ENCODE measurements at regions not wholly inside any gene's neighbourhood (a gene's known extent, or its start where the extent isn't known, plus 50 kb on each side); places are given as distances from the start of the nearest gene placed in this dataset.
A peak's percentile ranks its signal among the peaks of the same experiment; 100 is the strongest.

DNA sequence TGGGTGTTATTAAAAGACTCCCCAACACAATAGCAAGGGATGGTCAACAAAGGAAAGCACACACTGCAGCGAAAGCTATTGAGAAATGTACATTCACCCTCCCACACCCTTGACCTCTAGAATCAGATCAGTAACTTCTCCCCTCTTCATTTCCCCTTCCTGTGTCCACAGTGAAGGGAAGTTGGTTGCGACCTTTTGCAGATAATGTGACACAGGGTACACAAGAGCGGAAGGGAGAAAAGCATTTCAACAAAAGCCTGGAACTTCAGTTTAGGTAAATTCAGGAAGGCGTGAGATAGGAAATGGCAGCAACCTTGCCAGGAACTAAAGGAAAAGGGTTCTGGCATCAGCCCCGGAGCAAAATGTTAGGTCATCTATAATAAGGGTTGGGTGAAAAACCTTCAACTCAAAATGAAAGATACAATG is 899.8 kb downstream of the MCTP2 start:
- no peak for DNase-seq (ENCODE audit: unreplicated experiment)
- Mint-ChIP-seq H3K27me3 (ENCODE audit: insufficient read depth, unreplicated experiment) (no peaks in the 10 kb centered on the region), H3K36me3 (ENCODE audit: insufficient read depth, unreplicated experiment) (no peaks in the 10 kb centered on the region), H3K4me3 (ENCODE audit: unreplicated experiment) (no peak overlapping the region), H3K27ac (ENCODE audit: low read depth, unreplicated experiment) (no peak overlapping the region), H3K4me1 (ENCODE audit: insufficient read depth, unreplicated experiment) (no peaks in the 10 kb centered on the region), H3K9me3 (ENCODE audit: unreplicated experiment) (no peaks in the 10 kb centered on the region)
- TF ChIP-seq, protein P1, sequence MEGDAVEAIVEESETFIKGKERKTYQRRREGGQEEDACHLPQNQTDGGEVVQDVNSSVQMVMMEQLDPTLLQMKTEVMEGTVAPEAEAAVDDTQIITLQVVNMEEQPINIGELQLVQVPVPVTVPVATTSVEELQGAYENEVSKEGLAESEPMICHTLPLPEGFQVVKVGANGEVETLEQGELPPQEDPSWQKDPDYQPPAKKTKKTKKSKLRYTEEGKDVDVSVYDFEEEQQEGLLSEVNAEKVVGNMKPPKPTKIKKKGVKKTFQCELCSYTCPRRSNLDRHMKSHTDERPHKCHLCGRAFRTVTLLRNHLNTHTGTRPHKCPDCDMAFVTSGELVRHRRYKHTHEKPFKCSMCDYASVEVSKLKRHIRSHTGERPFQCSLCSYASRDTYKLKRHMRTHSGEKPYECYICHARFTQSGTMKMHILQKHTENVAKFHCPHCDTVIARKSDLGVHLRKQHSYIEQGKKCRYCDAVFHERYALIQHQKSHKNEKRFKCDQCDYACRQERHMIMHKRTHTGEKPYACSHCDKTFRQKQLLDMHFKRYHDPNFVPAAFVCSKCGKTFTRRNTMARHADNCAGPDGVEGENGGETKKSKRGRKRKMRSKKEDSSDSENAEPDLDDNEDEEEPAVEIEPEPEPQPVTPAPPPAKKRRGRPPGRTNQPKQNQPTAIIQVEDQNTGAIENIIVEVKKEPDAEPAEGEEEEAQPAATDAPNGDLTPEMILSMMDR (IDR thresholded peaks at IDR 0.05; ENCODE audit: unreplicated experiment), result no peak
- POLR2A ChIA-PET, result no interaction called here
- CTCF ChIA-PET, result interaction anchor here (0.7 kb wide), 1 partner anchor 194 kb away, joined by 3 read pairs; no protein-coding TSS in a partner anchor
- intact Hi-C loops (cut with micrococcal nuclease), result no loop called here
- BruUV-seq (replicated peaks), result no TSS peak

DNA sequence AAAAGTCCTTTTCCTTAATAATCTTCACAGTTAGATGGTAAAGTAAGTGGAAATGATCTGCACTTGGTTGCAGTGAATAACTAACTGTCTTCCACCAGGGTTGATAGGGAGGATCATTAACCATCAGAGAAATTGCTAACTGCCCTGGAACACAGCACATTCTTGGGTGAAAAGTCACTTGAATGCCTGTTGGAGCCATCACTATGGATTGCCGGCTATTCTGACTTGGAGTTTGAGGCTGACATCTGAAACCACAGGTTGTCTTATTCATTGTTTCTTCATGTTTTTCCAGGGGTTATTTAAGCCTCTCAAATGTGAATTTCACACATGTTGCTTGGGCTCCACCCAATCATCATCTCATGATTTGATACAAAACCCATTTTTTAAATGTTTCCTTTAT is 901.4 kb downstream of the MCTP2 start:
- intact Hi-C loops (cut with micrococcal nuclease), result no loop called here
- H3K27me3 Mint-ChIP-seq (ENCODE audit: insufficient read depth, unreplicated experiment), result no peaks in the 10 kb centered on the region
- DNase-seq (ENCODE audit: unreplicated experiment), result peak; percentile 12
- H3K27ac Mint-ChIP-seq (ENCODE audit: low read depth, unreplicated experiment), result no peak overlapping the region
- H3K9me3 Mint-ChIP-seq (ENCODE audit: unreplicated experiment), result no peaks in the 10 kb centered on the region
- H3K36me3 Mint-ChIP-seq (ENCODE audit: insufficient read depth, unreplicated experiment), result no peaks in the 10 kb centered on the region
- no TSS peak for BruUV-seq (replicated peaks)
- H3K4me1 Mint-ChIP-seq (ENCODE audit: insufficient read depth, unreplicated experiment), result no peaks in the 10 kb centered on the region
- CTCF ChIA-PET, result no interaction called here
- POLR2A ChIA-PET, result no interaction called here
- H3K4me3 Mint-ChIP-seq (ENCODE audit: unreplicated experiment), result no peak overlapping the region
- TF ChIP-seq, protein P1 (IDR thresholded peaks at IDR 0.05; ENCODE audit: unreplicated experiment), result no peak

DNA sequence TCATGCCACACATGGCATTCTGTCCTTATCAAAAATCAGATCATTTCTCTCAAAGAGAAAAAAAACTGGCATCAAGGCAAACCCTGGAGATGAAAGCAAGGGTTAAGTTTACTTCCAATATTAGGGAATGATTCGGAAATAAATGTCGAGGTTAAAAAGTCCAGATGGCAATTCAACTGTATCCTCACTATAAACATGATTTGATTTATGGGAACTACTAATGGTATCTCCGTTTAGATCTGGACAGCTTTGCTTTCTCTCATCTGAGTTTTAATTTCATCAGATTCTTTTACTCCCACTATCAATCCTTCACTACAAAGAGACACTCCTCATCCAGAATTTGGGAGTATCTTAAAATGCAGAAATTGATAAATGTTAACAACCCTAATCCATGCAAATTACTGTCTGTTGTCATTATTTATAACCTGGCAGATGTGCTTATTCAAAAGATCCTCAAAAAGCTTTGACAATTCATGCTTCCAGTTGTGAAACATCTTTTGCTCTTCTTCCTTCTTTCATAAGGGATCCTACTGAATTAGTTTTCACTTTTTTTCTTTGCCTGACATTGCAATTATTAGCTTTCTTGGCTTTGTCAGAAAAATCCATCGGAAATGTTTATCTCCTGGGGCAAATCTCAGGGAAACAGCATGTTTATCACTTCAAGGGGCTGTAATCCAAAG is 903.2 kb downstream of the MCTP2 start:
- H3K27ac Mint-ChIP-seq (ENCODE audit: low read depth, unreplicated experiment), result no peak overlapping the region
- no peak for DNase-seq (ENCODE audit: unreplicated experiment)
- no TSS peak for BruUV-seq (replicated peaks)
- no peaks in the 10 kb centered on the region for H3K27me3 Mint-ChIP-seq (ENCODE audit: insufficient read depth, unreplicated experiment)
- H3K36me3 Mint-ChIP-seq (ENCODE audit: insufficient read depth, unreplicated experiment), result no peaks in the 10 kb centered on the region
- no peak overlapping the region for H3K4me3 Mint-ChIP-seq (ENCODE audit: unreplicated experiment)
- CTCF ChIA-PET, result no interaction called here
- POLR2A ChIA-PET, result no interaction called here
- TF ChIP-seq, protein P1 (IDR thresholded peaks at IDR 0.05; ENCODE audit: unreplicated experiment), result no peak
- intact Hi-C loops (cut with micrococcal nuclease), result no loop called here
- no peaks in the 10 kb centered on the region for H3K4me1 Mint-ChIP-seq (ENCODE audit: insufficient read depth, unreplicated experiment)
- no peaks in the 10 kb centered on the region for H3K9me3 Mint-ChIP-seq (ENCODE audit: unreplicated experiment)

DNA sequence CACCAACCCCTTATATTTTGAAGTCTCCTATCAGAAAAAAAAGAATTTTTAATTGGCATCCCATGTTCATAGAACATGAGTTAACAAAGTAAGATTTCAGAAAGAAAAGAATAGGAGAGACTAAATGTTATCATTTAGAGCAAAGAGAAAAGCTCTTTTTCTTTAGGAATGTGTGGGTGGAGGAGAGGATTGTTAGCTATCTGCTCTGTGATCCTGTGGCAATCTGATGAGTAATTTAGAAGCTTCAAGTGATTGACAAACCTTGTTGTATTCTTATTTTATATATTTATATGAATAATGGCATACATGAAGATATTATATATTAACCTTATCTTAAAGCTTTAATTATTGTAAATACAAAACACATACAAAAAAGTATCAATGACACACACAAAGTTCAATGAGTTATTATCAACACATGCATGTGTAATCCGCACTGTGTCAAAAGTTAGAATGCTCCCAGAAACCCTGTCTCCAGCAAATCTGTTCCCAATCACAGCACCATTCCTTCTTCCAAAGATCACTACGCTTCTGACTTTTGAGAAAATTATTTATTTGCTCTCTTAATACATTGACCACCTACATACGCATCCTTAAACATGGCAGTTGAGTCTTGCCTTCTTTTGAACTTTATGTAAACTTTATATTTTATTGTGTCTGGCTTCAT is 907.4 kb downstream of the MCTP2 start:
- Mint-ChIP-seq H3K4me3 (ENCODE audit: unreplicated experiment) (no peak overlapping the region), H3K9me3 (ENCODE audit: unreplicated experiment) (no peaks in the 10 kb centered on the region), H3K4me1 (ENCODE audit: insufficient read depth, unreplicated experiment) (no peaks in the 10 kb centered on the region), H3K36me3 (ENCODE audit: insufficient read depth, unreplicated experiment) (no peaks in the 10 kb centered on the region), H3K27ac (ENCODE audit: low read depth, unreplicated experiment) (no peak overlapping the region), H3K27me3 (ENCODE audit: insufficient read depth, unreplicated experiment) (no peaks in the 10 kb centered on the region)
- TF ChIP-seq, protein P1 (IDR thresholded peaks at IDR 0.05; ENCODE audit: unreplicated experiment), result no peak
- POLR2A ChIA-PET, result no interaction called here
- DNase-seq (ENCODE audit: unreplicated experiment), result no peak
- CTCF ChIA-PET, result interaction anchor here (0.6 kb wide), 1 partner anchor 642 kb away, joined by 4 read pairs; no protein-coding TSS in a partner anchor
- intact Hi-C loops (cut with micrococcal nuclease), result no loop called here
- no TSS peak for BruUV-seq (replicated peaks)

All from MCF 10A (cell line).